ENCODE measurements at regions not wholly inside any gene's neighbourhood (a gene's known extent, or its start where the extent isn't known, plus 50 kb on each side); places are given as distances from the start of the nearest gene placed in this dataset.

GRCh38 chr11:19458231-19458630 is 217.5 kb upstream of the E2F8 start:
- TF ChIP-seq CTCF (IDR thresholded peaks at IDR 0.05) (no peak), POLR2A (IDR thresholded peaks at IDR 0.05) (no peak)

Data from esophagus squamous epithelium (tissue), 4 donors.